PFSK-1 (cell line): ENCODE measurements at regions not wholly inside any gene's neighbourhood (a gene's known extent, or its start where the extent isn't known, plus 50 kb on each side); places are given as distances from the start of the nearest gene placed in this dataset.

Experiments used
- FOXP2 ChIP-seq: optimal IDR thresholded peaks from 2 replicates; pipeline ENCODE3; 2011; ENCODE audit warnings: borderline replicate concordance, control low read depth, inconsistent platforms; ENCODE audit not compliant: insufficient read depth; ENCODE audit errors: extremely low read length, extremely low read depth
- POLR2AphosphoS5 ChIP-seq: IDR thresholded peaks from 2 replicates; pipeline ENCODE4 v1.6.1; 2012; ENCODE audit warnings: low read depth, mild to moderate bottlenecking, control low read depth, low read length, moderate library complexity
- SIN3A ChIP-seq: IDR thresholded peaks from 2 replicates; pipeline ENCODE4 v1.6.1; 2012; ENCODE audit warnings: mild to moderate bottlenecking, low read length, moderate library complexity, borderline replicate concordance; ENCODE audit not compliant: insufficient read depth
- TAF1 ChIP-seq: IDR thresholded peaks from 2 replicates; pipeline ENCODE4 v1.6.1; 2012; ENCODE audit warnings: low read length, control low read depth, borderline replicate concordance; ENCODE audit not compliant: insufficient read depth
- TF ChIP-seq, protein P1 (sequence below), 2 experiments: IDR thresholded peaks; 2 replicates each; pipeline versions ENCODE4 v1.6.1 to v1.8.0; 2011 to 2012; ENCODE audit warnings: low read depth in 2 of 2, low read length in 2 of 2, control low read depth in 1 of 2, inconsistent platforms in 1 of 2, mild to moderate bottlenecking in 1 of 2, moderate library complexity in 1 of 2; ENCODE audit not compliant: insufficient read depth in 1 of 2

DNA sequence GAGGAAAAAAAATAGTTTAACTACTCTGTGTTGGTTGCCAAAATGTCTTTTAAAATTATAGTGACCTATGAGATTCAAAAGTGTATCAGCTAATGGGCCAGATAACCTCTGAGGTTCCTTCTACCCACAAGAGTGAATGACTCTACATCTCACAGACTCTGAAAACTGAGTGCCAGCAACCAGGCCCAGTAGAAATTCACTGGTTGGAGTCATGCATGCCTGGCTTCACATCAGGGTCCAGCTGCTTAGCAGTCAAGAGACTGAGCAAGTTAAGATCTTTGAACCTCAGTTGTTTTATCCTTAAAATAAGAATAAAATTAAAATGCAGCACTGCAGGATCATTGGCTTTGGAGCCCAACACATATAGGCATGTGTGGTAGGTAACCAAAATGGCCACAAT is 342.6 kb upstream of the NFIA start:
- TF ChIP-seq SIN3A (no peak), FOXP2 (no peak), POLR2AphosphoS5 (no peak), TAF1 (no peak)
- TF ChIP-seq, protein P1, sequence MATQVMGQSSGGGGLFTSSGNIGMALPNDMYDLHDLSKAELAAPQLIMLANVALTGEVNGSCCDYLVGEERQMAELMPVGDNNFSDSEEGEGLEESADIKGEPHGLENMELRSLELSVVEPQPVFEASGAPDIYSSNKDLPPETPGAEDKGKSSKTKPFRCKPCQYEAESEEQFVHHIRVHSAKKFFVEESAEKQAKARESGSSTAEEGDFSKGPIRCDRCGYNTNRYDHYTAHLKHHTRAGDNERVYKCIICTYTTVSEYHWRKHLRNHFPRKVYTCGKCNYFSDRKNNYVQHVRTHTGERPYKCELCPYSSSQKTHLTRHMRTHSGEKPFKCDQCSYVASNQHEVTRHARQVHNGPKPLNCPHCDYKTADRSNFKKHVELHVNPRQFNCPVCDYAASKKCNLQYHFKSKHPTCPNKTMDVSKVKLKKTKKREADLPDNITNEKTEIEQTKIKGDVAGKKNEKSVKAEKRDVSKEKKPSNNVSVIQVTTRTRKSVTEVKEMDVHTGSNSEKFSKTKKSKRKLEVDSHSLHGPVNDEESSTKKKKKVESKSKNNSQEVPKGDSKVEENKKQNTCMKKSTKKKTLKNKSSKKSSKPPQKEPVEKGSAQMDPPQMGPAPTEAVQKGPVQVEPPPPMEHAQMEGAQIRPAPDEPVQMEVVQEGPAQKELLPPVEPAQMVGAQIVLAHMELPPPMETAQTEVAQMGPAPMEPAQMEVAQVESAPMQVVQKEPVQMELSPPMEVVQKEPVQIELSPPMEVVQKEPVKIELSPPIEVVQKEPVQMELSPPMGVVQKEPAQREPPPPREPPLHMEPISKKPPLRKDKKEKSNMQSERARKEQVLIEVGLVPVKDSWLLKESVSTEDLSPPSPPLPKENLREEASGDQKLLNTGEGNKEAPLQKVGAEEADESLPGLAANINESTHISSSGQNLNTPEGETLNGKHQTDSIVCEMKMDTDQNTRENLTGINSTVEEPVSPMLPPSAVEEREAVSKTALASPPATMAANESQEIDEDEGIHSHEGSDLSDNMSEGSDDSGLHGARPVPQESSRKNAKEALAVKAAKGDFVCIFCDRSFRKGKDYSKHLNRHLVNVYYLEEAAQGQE (IDR thresholded peaks at IDR 0.05; ENCODE audit: insufficient read depth in 1 of 2, low read depth in 2 of 2, low read length in 2 of 2): no peak

DNA sequence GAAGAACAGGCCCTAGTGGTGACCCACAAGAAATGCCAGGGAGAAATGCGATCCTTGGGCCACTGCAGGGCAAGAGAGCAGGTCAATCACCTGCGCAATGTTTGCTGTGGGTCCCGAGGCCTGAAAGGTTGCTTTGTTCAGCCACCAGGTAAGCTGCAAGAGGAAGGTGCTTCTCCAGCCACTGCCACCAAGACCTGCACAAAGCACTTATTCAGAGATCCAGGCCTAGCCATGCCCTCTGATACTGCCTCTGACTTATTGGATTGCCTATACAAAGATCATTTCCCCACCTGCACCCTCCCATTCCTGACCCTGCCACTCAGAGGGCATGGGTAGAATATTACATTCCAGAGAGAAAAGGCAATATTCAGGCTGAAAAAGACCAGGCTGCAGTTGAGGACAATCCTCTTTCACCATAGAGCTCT is 349.4 kb upstream of the NFIA start:
- TF ChIP-seq, protein P1 (IDR thresholded peaks at IDR 0.05; ENCODE audit: insufficient read depth in 1 of 2, low read depth in 2 of 2, low read length in 2 of 2): no peak
- TF ChIP-seq POLR2AphosphoS5: no peak
- no peak for TF ChIP-seq SIN3A
- no peak for TF ChIP-seq TAF1

- TF ChIP-seq FOXP2 (no peak), POLR2AphosphoS5 (no peak), SIN3A (no peak), TAF1 (no peak)
- TF ChIP-seq, protein P1 (IDR thresholded peaks at IDR 0.05; ENCODE audit: insufficient read depth in 1 of 2, low read depth in 2 of 2, low read length in 2 of 2): no peak
These were observed 351.0 kb upstream of the NFIA start for GRCh38 chr1:60731321-60731720.

DNA sequence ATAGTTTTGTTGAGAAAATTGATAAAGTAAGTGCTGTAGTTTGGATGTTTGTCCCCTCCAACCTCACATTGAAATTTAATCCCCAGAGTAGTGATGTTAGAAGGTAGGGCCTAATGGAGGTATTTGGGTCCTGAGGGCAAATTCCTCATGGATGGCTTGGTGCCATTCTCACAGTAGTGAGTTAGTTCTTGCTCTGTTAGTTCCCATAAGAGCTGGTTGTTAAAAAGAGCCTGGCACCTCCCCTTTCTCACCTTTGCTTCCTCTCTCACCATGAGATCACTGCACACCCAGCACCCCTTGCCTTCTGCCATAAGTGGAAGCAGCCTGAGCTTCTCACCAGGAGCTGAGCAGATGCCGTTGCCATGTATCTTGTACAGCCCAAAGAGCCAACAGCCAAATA is 354.8 kb upstream of the NFIA start:
- TF ChIP-seq, protein P1 (IDR thresholded peaks at IDR 0.05; ENCODE audit: insufficient read depth in 1 of 2, low read depth in 2 of 2, low read length in 2 of 2): no peak
- TF ChIP-seq TAF1: no peak

DNA sequence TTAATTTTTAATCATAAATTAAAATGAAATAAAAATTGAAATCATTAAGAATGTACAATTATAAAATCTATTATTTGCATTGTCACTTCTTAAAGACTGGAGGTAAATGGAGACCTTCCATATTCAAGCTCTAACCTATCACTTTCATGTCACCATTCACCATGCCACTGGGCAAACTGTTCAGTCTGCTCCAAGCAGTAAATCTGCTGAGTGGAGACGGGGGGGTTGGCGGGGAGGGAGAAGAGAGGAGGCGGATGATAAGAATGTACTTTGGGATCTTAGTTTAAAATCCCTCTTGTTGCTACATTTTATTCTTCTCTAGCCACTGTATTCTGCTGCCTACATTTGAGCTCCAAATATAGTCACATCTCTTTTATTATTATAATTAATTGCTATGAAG is 365.9 kb upstream of the NFIA start:
- TF ChIP-seq POLR2AphosphoS5 (no peak), TAF1 (no peak), SIN3A (no peak), FOXP2 (no peak)
- TF ChIP-seq, protein P1 (IDR thresholded peaks at IDR 0.05; ENCODE audit: insufficient read depth in 1 of 2, low read depth in 2 of 2, low read length in 2 of 2): no peak
